Ovary (tissue), 7 donors: ENCODE measurements at regions not wholly inside any gene's neighbourhood (a gene's known extent, or its start where the extent isn't known, plus 50 kb on each side); places are given as distances from the start of the nearest gene placed in this dataset.

Experiments
- DNase-seq, 5 donors: peaks; one replicate each; pipeline ENCODE4 v3.0.0-alpha.2; 2019 to 2020
- H3K27ac ChIP-seq, 2 donors: fragments of 200-600 bp; one replicate each; pipeline versions ENCODE4 v1.5.1 to v1.8.0; 2019 to 2022
- H3K27me3 ChIP-seq: fragments of 200-600 bp; one replicate; pipeline ENCODE4 v1.8.0; 2022
- H3K36me3 ChIP-seq: fragments of 200-600 bp; sonication (generic); one replicate; pipeline ENCODE4 v1.5.1; 2019
- H3K4me1 ChIP-seq: one replicate; pipeline ENCODE4 v1.8.1; 2013; ENCODE audit warnings: mild to moderate bottlenecking, moderate library complexity; ENCODE audit not compliant: insufficient read depth
- H3K4me3 ChIP-seq: fragments of 200-600 bp; sonication (generic); one replicate; pipeline ENCODE4 v1.5.1; 2017
- H3K9me3 ChIP-seq, 2 donors: fragments of 200-600 bp in 1 of 2; sonication (generic) in 1 of 2; one replicate each; pipeline versions ENCODE4 v1.5.1 to v1.8.1; 2013 to 2019; ENCODE audit warnings: mild to moderate bottlenecking in 1 of 2, moderate library complexity in 1 of 2
- EP300 ChIP-seq: sonication (generic); formaldehyde crosslinking; IDR thresholded peaks from one replicate; pipeline ENCODE4 v1.6.1; 2017; ENCODE audit warnings: antibody characterized with exemption
- POLR2A ChIP-seq: fragments of 450-650 bp; IDR thresholded peaks from one replicate; pipeline ENCODE4 v1.6.1; 2017; ENCODE audit warnings: antibody characterized with exemption, mild to moderate bottlenecking, moderate library complexity
- WGBS, 3 donors: extraction: QIAGEN DNeasy Blood & Tissue Kit in 1 of 3; methylation state at CpG; one replicate each; pipeline versions ENCODE4 v1.1.5 to v1.1.7; 2013 to 2017; 5-methylcytosine and 5-hydroxymethylcytosine counted together
- intact Hi-C, 4 donors: fragments of 100-400 bp; cut with DNase I; formaldehyde crosslinking; loops; one replicate each; pipeline versions ENCODE4 v1.11.0 to v1.15.1; 2022 to 2023
- TF ChIP-seq, protein P1 (sequence below), 3 donors: fragments of 450-650 bp in 2 of 3; fragments of 200-600 bp in 1 of 3; IDR thresholded peaks; one replicate each; pipeline versions ENCODE4 v1.5.1 to v1.8.0; 2016 to 2022; ENCODE audit warnings: antibody characterized with exemption in 3 of 3, mild to moderate bottlenecking in 1 of 3
- donor health status: DM: no; HTN: no; CAD: no; lungs with moderate emphysema.
- donor health status: DM: no; HTN: no; CAD: no.
- donor health status: Bipolar disorder and iron deficiency.
- donor health status: DM: no; HTN: no; CAD: no.
- donor health status: DM: yes; HTN: yes; CAD: no.

- TF ChIP-seq EP300 (no peak), POLR2A (no peak)
- TF ChIP-seq, protein P1, sequence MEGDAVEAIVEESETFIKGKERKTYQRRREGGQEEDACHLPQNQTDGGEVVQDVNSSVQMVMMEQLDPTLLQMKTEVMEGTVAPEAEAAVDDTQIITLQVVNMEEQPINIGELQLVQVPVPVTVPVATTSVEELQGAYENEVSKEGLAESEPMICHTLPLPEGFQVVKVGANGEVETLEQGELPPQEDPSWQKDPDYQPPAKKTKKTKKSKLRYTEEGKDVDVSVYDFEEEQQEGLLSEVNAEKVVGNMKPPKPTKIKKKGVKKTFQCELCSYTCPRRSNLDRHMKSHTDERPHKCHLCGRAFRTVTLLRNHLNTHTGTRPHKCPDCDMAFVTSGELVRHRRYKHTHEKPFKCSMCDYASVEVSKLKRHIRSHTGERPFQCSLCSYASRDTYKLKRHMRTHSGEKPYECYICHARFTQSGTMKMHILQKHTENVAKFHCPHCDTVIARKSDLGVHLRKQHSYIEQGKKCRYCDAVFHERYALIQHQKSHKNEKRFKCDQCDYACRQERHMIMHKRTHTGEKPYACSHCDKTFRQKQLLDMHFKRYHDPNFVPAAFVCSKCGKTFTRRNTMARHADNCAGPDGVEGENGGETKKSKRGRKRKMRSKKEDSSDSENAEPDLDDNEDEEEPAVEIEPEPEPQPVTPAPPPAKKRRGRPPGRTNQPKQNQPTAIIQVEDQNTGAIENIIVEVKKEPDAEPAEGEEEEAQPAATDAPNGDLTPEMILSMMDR (IDR thresholded peaks at IDR 0.05): no peak
- no peak overlapping the region for H3K4me3 ChIP-seq
- no peak for DNase-seq
- no peak overlapping the region for H3K27ac ChIP-seq
- H3K27me3 ChIP-seq: no peaks in the 10 kb centered on the region
- H3K4me1 ChIP-seq: no peaks in the 10 kb centered on the region
- WGBS, 3 donors: 55 to 66% (median 56%) methylated on average over 4 of the region's 4 CpGs
- no peaks in the 10 kb centered on the region for H3K9me3 ChIP-seq
- intact Hi-C loops: no loop called here
- H3K36me3 ChIP-seq: no peaks in the 10 kb centered on the region
These were observed 50.8 kb upstream of the BTRC start for GRCh38 chr10:101303087-101303703.
